Epithelial cell of proximal tubule (primary cell): ENCODE measurements at regions not wholly inside any gene's neighbourhood (a gene's known extent, or its start where the extent isn't known, plus 50 kb on each side); places are given as distances from the start of the nearest gene placed in this dataset.

ENCODE experiments used
- DNase-seq: peaks from one replicate; pipeline ENCODE4 v3.0.0-alpha.2; 2011; ENCODE audit warnings: low read depth
- H3K4me3 ChIP-seq: 2 replicates; pipeline ENCODE4 v1.5.1; 2011; ENCODE audit warnings: low read depth, mild to moderate bottlenecking, low read length
- TF ChIP-seq, protein P1 (sequence below): conservative IDR thresholded peaks from 2 replicates; pipeline ENCODE4 v1.5.1; 2012; ENCODE audit warnings: low read depth, mild to moderate bottlenecking, low read length

DNA sequence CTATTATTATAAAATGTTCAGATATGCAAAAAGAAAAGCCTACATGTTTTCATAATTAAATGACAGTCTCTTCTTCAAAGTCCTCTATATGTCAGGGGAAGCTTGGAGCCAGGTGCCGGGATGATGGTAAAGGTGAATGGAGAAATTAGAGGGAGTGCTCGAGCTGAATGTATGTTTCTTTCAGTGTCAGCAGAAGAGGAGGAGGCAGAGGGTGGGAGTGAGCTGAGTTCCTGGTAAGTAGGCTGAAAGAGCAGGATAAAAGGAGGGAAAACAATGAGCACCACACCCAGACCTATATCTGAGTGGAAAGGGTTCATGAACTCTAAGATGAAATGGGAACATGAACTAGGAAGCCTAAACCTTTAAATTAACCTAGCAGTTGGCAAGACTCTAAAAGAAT lies 307.6 kb upstream of the NBEA start:
- DNase-seq: no peak
- no peak overlapping the region for H3K4me3 ChIP-seq
- TF ChIP-seq, protein P1, sequence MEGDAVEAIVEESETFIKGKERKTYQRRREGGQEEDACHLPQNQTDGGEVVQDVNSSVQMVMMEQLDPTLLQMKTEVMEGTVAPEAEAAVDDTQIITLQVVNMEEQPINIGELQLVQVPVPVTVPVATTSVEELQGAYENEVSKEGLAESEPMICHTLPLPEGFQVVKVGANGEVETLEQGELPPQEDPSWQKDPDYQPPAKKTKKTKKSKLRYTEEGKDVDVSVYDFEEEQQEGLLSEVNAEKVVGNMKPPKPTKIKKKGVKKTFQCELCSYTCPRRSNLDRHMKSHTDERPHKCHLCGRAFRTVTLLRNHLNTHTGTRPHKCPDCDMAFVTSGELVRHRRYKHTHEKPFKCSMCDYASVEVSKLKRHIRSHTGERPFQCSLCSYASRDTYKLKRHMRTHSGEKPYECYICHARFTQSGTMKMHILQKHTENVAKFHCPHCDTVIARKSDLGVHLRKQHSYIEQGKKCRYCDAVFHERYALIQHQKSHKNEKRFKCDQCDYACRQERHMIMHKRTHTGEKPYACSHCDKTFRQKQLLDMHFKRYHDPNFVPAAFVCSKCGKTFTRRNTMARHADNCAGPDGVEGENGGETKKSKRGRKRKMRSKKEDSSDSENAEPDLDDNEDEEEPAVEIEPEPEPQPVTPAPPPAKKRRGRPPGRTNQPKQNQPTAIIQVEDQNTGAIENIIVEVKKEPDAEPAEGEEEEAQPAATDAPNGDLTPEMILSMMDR: no peak

DNA sequence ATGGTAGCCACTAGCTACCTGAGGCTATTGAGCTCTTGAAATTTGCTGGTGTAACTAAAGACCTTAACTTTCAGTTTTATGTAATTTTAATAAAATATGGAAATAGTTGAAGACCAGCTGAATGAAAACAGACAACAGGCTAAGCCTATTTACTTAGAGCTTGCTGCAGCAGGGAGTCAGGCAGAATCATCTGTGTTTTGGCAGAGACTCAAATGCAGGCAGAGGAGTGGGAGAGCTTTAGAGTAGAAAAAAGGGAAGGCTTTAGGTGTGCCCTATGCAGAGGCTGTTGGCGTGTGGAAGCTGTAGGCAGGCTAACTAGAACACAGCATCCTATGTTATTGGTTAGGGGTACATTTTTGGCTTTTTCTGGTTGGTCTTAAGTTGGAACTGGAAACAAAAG lies 304.9 kb upstream of the NBEA start:
- H3K4me3 ChIP-seq: no peak overlapping the region
- TF ChIP-seq, protein P1: no peak
- DNase-seq: no peak

DNA sequence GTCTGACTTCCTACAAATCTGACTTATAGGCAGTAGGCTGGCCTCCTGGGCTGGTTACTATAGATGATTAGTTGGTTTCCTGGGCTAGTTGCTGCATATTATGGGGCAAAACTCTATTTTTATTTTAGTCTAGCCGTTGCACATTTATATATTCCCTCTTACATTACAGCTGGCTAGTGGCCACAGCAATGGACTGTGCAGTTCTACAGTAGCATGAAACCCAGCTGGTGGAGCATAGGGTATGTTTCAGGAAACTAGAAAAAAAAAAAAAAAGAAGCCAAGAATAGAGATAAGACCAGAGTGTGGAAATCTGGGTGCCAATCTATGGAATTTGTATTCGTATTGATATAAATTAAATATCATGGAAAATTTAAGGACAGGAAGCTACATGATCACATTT lies 304.4 kb upstream of the NBEA start:
- TF ChIP-seq, protein P1: no peak

DNA sequence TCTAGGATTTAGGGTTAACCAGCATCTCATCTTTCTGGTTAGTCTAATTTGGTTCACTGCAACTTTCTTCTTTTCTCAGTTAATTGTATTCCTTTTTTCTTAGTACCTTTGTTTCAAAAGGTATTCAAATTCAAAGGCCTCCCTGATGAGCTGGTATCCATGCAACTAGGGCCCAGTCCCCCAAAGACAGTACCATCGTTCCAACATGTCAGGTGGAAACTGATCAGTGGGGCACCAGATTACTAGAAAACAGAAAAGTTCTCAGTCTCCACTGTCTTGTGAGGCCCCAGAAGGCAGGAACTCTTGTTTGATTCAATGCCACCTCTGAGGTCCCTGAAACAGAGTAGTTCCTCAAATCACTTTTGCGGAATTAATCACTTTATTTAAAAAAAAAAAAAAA lies 303.2 kb upstream of the NBEA start:
- H3K4me3 ChIP-seq: no peak overlapping the region
- TF ChIP-seq, protein P1: no peak
- DNase-seq: no peak

More for the DNA sequence above, 304.4 kb upstream of the NBEA start:
- H3K4me3 ChIP-seq: no peak overlapping the region
- DNase-seq: no peak

DNA sequence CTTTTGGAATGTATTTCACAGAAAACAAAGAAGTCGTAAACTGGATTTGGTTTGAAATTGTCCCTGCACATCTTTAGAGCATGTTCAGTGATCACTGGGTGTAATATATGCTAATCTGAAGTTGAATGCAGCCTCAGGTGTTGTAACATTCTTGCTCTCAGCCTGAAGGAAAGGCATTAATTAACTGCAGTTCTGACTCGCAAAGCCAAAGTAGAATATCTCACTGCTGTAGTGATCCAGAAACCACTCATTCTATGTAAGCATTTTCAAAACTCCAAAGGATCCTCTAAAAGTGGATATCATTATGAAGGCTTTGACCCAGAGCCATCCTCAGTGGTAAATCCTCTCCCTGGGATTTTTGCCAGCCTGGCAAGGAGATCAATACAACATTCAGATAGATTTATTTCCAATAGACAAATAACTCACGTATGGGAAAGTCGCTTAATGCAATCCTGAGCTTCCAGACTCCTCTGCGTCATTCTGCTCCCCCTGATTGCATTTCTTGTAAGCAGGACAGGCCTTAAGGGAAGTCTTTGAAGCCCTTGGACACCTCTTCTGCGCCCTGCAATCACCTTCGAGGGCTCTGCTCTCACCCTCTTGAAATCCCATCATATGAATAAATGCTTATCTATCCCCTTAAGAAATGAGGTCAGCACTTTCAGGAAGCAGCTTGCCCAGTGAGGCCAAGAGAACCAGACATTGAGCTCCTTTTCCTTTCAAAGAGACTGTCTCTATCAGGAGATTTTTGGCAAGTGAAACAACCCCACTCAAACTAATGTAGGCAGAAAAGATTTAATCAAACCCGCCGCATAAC lies 301.7 kb upstream of the NBEA start:
- H3K4me3 ChIP-seq: no peak overlapping the region
- TF ChIP-seq, protein P1: no peak
- no peak for DNase-seq

DNA sequence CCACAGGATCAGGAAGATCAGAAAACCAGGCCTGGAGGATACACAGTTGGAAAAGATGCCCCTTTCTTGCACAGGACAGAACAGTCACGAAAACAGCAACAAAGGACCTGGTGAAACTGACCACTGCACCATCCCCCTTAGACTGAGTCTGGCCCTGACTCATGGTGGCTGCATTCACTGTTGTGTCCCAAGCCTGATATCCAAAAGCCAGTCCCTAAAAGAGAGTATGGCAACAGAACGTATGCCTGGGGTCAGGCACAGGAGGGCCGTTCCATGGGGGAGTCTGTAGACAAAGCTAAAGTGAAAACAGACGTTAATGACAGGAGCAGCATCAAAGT lies 301.1 kb upstream of the NBEA start:
- TF ChIP-seq, protein P1: no peak
- H3K4me3 ChIP-seq: no peak overlapping the region
- no peak for DNase-seq
